GM10248 (cell line): ENCODE measurements at regions not wholly inside any gene's neighbourhood (a gene's known extent, or its start where the extent isn't known, plus 50 kb on each side); places are given as distances from the start of the nearest gene placed in this dataset.

Source experiments
- CTCF ChIA-PET: fragments of 300-600 bp; sonication (Branson Sonifier 250); formaldehyde crosslinking; extraction: SDS; loops from one replicate; lab custom pipeline; 2021; ENCODE audit warnings: antibody characterized with exemption; lab: Yijun Ruan, JAX
- POLR2A ChIA-PET: fragments of 350-650 bp; sonication (Branson Sonifier 250); formaldehyde crosslinking; extraction: SDS; loops from one replicate; lab custom pipeline; 2020; ENCODE audit warnings: antibody characterized with exemption; lab: Yijun Ruan, JAX
- DNase-seq: peaks from one replicate; pipeline ENCODE4 v3.0.0; 2012; ENCODE audit errors: extremely low spot score
- CTCF ChIP-seq: IDR thresholded peaks from 2 replicates; pipeline ENCODE4 v1.5.1; 2012; ENCODE audit warnings: mild to moderate bottlenecking, low read depth; ENCODE audit errors: extremely low read depth, missing control alignments, control extremely low read depth

GRCh38 chr9:12274577-12274976 is 418.6 kb upstream of the TYRP1 start:
- POLR2A ChIA-PET: no interaction called here
- TF ChIP-seq CTCF: no peak

GRCh38 chr9:12276505-12276904 is 416.7 kb upstream of the TYRP1 start:
- ChIA-PET POLR2A (no interaction called here), CTCF (no interaction called here)
- no peak for DNase-seq
- no peak for TF ChIP-seq CTCF

More at GRCh38 chr9:12274577-12274976, 418.6 kb upstream of the TYRP1 start:
- DNase-seq: no peak
- CTCF ChIA-PET: no interaction called here

DNA sequence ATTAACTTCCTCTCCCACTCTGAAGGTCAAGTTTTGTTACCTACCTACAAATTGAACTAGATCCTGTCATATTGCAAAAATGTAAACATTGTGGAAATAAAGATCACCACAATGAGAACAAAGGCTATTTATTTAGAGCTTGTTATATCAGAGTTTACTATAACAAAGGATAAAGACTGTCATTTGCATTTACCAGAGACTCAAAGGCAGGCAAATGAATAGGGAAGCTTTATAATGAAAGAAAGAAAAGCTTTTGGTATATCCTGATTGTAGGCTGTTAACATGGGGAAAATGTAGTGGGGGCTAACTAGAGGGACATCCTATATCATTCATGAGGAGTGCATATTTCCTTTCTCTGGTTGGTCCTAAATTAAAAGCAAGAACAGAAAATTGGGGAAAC is 403.5 kb upstream of the TYRP1 start:
- POLR2A ChIA-PET: no interaction called here
- CTCF ChIA-PET: no interaction called here
- no peak for TF ChIP-seq CTCF
- DNase-seq: no peak

- POLR2A ChIA-PET: no interaction called here
- CTCF ChIA-PET: no interaction called here
- no peak for TF ChIP-seq CTCF
Observed at GRCh38 chr9:12290166-12290869, 402.9 kb upstream of the TYRP1 start.

GRCh38 chr9:12305211-12305610 is 388.0 kb upstream of the TYRP1 start:
- CTCF ChIA-PET: no interaction called here
- POLR2A ChIA-PET: no interaction called here
- no peak for TF ChIP-seq CTCF
- DNase-seq: no peak

More at GRCh38 chr9:12290166-12290869, 402.9 kb upstream of the TYRP1 start:
- no peak for DNase-seq

GRCh38 chr9:12314589-12314988 is 378.6 kb upstream of the TYRP1 start:
- ChIA-PET CTCF (no interaction called here), POLR2A (no interaction called here)
- no peak for DNase-seq
- no peak for TF ChIP-seq CTCF
